Astrocyte of the cerebellum (primary cell): ENCODE measurements at regions not wholly inside any gene's neighbourhood (a gene's known extent, or its start where the extent isn't known, plus 50 kb on each side); places are given as distances from the start of the nearest gene placed in this dataset.

Experiments
- DNase-seq: peaks from one replicate; pipeline ENCODE4 v3.0.0-alpha.2; 2011; ENCODE audit warnings: low read depth
- H3K4me3 ChIP-seq: 2 replicates; pipeline ENCODE4 v1.5.1; 2011; ENCODE audit warnings: mild to moderate bottlenecking, low read depth, low read length, moderate library complexity
- CTCF ChIP-seq: IDR thresholded peaks from 2 replicates; pipeline ENCODE4 v1.5.1; 2012; ENCODE audit warnings: low read length, low read depth, moderate library complexity, mild to moderate bottlenecking; ENCODE audit errors: missing control alignments
- in situ Hi-C: cut with HindIII; loops from 2 replicates; pipeline ENCODE4 v1.10.0; 2017; ENCODE audit warnings: low sequenced_read_pairs

DNA sequence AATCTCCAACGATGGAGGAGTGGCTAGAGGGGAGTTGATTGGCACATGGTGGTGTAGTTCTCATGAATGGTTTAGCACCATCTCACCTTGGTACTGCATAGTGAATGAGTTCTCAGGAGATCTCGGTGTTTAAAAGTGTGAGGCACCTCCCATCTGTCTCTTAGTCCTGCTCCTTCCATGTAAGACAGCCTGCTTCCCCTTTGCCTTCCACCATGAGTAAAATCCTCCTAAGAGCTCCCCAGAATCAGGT, 428.8 kb upstream of the MAF start:
- no peak overlapping the region for H3K4me3 ChIP-seq
- in situ Hi-C loops: no loop called here
- no peak for DNase-seq
- no peak for TF ChIP-seq CTCF

- DNase-seq: no peak
- in situ Hi-C loops: no loop called here
- TF ChIP-seq CTCF: no peak
- H3K4me3 ChIP-seq: no peak overlapping the region
Measured at GRCh38 chr16:80028581-80029380, 428.2 kb upstream of the MAF start.

DNA sequence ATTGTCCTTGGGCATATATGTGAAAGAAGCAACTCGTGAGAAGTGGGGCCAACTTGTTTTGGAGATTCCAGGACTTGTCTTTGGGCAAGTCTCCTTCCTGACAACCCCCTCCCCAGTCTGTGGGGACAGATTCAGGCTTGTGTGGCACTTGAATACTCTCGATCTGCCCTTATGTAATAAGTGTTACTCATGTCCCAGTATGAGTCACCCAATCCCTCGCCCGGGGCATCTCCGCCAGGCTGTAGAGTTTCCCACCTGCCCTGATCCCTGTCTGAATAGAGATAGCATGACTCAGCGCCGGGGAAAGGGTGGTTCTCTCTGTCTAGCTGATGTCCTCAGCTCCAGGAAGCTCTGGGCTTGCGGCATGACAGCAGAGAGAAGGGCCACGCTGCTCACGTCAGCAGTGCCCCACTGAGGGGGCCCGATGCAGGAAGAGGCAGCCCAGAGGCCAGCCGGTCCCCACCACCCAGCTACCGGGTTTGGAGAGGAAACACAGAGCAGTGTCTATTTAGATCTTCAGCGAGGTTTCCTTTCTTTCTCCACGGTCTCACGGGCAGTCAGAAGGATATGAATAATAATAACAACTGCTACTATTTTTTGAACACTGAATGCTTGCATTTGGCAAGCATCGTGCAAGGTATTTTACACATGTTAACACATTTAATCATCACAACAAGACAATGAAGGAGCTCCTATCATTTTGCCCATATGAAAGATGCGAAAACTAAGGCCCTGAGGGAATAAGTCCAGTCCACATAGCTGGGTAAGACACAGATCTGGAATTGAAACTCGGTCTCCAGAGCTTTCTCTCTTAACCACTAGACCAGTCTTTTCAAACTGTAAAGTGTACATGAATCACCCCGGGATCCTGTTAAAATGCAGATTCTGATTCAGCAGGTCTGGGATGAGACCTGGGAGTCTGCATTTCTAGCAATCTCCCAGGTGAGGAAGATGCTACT, 426.7 kb upstream of the MAF start:
- in situ Hi-C loops: no loop called here
- DNase-seq: peak; percentile 52
- no peak overlapping the region for H3K4me3 ChIP-seq
- TF ChIP-seq CTCF: no peak

DNA sequence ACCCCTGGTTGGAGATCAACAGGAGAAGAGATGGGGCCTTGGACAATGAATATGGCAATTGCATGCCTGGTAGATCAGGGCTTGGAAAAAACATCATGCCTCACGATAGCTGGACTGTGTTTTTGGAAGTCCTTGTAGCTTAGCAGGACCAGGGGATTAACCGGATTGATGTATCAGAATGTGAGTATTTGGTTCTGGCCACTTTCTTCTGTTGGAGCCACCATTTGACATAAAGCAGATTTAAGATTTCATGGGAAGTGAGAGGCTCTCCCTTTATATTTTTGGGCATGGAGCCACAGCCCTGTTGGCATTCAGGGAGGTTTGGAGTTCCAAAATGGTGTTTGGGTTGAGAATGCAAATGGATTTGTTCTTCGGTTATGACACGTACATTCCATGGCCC, 424.7 kb upstream of the MAF start:
- DNase-seq: no peak
- in situ Hi-C loops: no loop called here
- no peak overlapping the region for H3K4me3 ChIP-seq
- no peak for TF ChIP-seq CTCF

DNA sequence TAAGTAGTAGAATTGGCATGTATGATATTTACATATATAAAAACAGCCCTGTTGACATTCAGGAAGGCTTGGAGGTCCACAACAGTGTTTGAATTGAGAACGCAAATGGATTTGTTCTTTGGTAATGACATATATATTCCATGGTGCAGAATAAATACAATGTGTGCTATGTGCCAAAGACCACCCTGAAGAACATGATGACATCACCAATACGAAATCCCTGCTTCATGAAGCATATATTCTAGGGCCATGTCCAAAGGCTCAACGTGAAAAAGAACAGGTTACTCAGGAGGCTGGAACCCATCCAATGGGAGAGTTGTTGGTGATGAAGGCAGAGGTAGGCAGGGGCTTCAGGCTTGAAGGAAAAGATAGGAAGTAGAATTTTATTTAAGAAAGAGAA, 423.9 kb upstream of the MAF start:
- TF ChIP-seq CTCF: no peak
- in situ Hi-C loops: no loop called here
- no peak overlapping the region for H3K4me3 ChIP-seq
- no peak for DNase-seq

DNA sequence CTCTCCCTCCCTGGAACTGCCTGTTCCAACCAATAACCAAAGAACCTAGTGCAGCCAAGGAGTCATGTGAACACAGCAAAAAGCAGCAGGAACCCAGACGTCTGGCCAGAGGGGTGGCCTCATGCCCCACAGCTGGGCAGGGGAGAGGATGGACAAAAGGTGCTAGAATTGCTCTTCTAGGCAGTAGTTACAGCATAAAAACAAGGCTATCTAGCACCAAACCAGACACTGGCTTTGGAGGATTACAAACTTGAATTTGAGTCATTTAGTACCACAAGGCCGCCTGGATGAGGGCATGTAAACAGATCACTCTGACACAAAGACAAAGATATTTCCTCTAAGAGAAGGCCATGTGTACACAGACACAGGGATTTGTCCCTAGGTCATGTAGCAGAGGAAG, 423.3 kb upstream of the MAF start:
- no peak overlapping the region for H3K4me3 ChIP-seq

More for the DNA sequence above, 423.3 kb upstream of the MAF start:
- no peak for TF ChIP-seq CTCF
- in situ Hi-C loops: no loop called here
- DNase-seq: no peak
